Peyer's patch (tissue), 4 donors: ENCODE measurements at regions not wholly inside any gene's neighbourhood (a gene's known extent, or its start where the extent isn't known, plus 50 kb on each side); places are given as distances from the start of the nearest gene placed in this dataset.

Experiments used
- DNase-seq, 3 donors: peaks; one replicate each; pipeline ENCODE4 v3.0.0-alpha.2; 2017 to 2019
- H3K27ac ChIP-seq, 4 donors: fragments of 200-600 bp; sonication (generic); one replicate each; pipeline ENCODE4 v1.5.1; 2016 to 2019
- H3K27me3 ChIP-seq, 2 donors: fragments of 200-600 bp; sonication (generic); one replicate each; pipeline ENCODE4 v1.5.1; 2019
- H3K36me3 ChIP-seq, 3 donors: fragments of 200-600 bp; sonication (generic); one replicate each; pipeline ENCODE4 v1.5.1; 2016 to 2019
- H3K4me1 ChIP-seq, 4 donors: fragments of 200-600 bp; sonication (generic); one replicate each; pipeline ENCODE4 v1.5.1; 2016 to 2019
- H3K4me3 ChIP-seq, 4 donors: fragments of 200-600 bp; sonication (generic); 1 replicate in 3 of 4; 2 replicates in 1 of 4; pipeline ENCODE4 v1.5.1; 2016 to 2019; ENCODE audit warnings: mild to moderate bottlenecking in 1 of 4
- H3K9me3 ChIP-seq, 4 donors: fragments of 200-600 bp; sonication (generic); one replicate each; pipeline ENCODE4 v1.5.1; 2016 to 2019; ENCODE audit warnings: mild to moderate bottlenecking in 1 of 4
- POLR2A ChIP-seq, 2 donors: fragments of 450-650 bp; IDR thresholded peaks; one replicate each; pipeline ENCODE4 v1.5.1; 2017; ENCODE audit warnings: antibody characterized with exemption in 2 of 2, mild to moderate bottlenecking in 2 of 2, moderate library complexity in 2 of 2
- small RNA-seq, 2 donors: library from RNA; depleted of rRNA; stranded (forward); fragments of <200 nt; gene quantifications; one replicate each; pipeline ENCODE3, GENCODE V24; 2016
- TF ChIP-seq, protein P1 (sequence below), 6 experiments: fragments of 450-650 bp in 4 of 6; fragments of 200-600 bp in 2 of 6; sonication (generic) in 1 of 6; IDR thresholded peaks; one replicate each; pipeline ENCODE4 v1.5.1; 2017 to 2019; ENCODE audit warnings: antibody characterized with exemption in 6 of 6, mild to moderate bottlenecking in 3 of 6, moderate library complexity in 1 of 6

DNA sequence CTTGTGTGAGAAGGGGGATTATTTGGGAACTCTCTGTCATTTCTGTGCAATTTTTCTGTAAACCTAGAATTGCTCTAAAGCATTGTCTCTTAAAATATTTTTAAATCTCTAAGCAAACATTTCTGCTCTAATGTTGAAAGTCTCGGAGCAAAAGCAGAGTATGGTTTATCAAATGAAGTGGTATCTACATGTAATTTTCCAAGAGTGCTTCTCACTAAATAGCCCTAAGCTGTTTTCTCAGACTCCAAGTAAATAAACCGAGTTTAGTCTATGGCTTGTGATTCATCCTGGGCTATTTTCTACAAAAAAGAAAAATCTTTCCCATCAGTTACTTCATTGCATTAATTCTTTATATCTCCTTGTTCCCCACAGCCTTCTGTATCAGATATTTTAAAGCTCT lies 90.8 kb downstream of the METTL4 start:
- Histone ChIP-seq H3K36me3 (no peaks in the 10 kb centered on the region), H3K27me3 (no peaks in the 10 kb centered on the region), H3K9me3 (no peaks in the 10 kb centered on the region), H3K4me1 (no peaks in the 10 kb centered on the region), H3K27ac (no peak overlapping the region), H3K4me3 (no peak overlapping the region)
- no peak for TF ChIP-seq POLR2A (IDR thresholded peaks at IDR 0.05)
- TF ChIP-seq, protein P1, sequence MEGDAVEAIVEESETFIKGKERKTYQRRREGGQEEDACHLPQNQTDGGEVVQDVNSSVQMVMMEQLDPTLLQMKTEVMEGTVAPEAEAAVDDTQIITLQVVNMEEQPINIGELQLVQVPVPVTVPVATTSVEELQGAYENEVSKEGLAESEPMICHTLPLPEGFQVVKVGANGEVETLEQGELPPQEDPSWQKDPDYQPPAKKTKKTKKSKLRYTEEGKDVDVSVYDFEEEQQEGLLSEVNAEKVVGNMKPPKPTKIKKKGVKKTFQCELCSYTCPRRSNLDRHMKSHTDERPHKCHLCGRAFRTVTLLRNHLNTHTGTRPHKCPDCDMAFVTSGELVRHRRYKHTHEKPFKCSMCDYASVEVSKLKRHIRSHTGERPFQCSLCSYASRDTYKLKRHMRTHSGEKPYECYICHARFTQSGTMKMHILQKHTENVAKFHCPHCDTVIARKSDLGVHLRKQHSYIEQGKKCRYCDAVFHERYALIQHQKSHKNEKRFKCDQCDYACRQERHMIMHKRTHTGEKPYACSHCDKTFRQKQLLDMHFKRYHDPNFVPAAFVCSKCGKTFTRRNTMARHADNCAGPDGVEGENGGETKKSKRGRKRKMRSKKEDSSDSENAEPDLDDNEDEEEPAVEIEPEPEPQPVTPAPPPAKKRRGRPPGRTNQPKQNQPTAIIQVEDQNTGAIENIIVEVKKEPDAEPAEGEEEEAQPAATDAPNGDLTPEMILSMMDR (IDR thresholded peaks at IDR 0.05), result no peak
- DNase-seq, result no peak

GRCh38 chr18:2482706-2483475 lies 88.4 kb downstream of the METTL4 start:
- no peak for DNase-seq
- H3K4me1 ChIP-seq, result no peaks in the 10 kb centered on the region
- H3K27me3 ChIP-seq, result no peaks in the 10 kb centered on the region
- H3K4me3 ChIP-seq, result no peak overlapping the region
- H3K36me3 ChIP-seq, result no peaks in the 10 kb centered on the region
- TF ChIP-seq, protein P1 (IDR thresholded peaks at IDR 0.05), result no peak
- no peak for TF ChIP-seq POLR2A (IDR thresholded peaks at IDR 0.05)
- no peaks in the 10 kb centered on the region for H3K9me3 ChIP-seq
- H3K27ac ChIP-seq, result no peak overlapping the region

GRCh38 chr18:2485983-2486382 lies 85.3 kb downstream of the METTL4 start:
- Histone ChIP-seq H3K4me1 (no peaks in the 10 kb centered on the region), H3K27me3 (no peaks in the 10 kb centered on the region), H3K4me3 (no peak overlapping the region), H3K36me3 (no peaks in the 10 kb centered on the region), H3K27ac (no peak overlapping the region), H3K9me3 (no peaks in the 10 kb centered on the region)
- TF ChIP-seq, protein P1 (IDR thresholded peaks at IDR 0.05), result no peak
- TF ChIP-seq POLR2A (IDR thresholded peaks at IDR 0.05), result no peak
- no peak for DNase-seq

- Histone ChIP-seq H3K27ac (no peak overlapping the region), H3K36me3 (no peaks in the 10 kb centered on the region)
- no peak for DNase-seq
Observed at GRCh38 chr18:2486426-2486825, 84.9 kb downstream of the METTL4 start.

More at GRCh38 chr18:2486426-2486825, 84.9 kb downstream of the METTL4 start:
- TF ChIP-seq, protein P1 (IDR thresholded peaks at IDR 0.05), result no peak
- TF ChIP-seq POLR2A (IDR thresholded peaks at IDR 0.05), result no peak
- Histone ChIP-seq H3K4me1 (no peaks in the 10 kb centered on the region), H3K4me3 (no peak overlapping the region), H3K27me3 (no peaks in the 10 kb centered on the region), H3K9me3 (no peaks in the 10 kb centered on the region)

Small RNA genes in the stretch of these regions (small RNA-seq; reads per million reads assigned to genes)
- 0 reads per million in 2 donors for gene AP005119.1
- gene COX6CP3, result 0 reads per million in 2 donors
- gene RN7SKP72, result 0 reads per million in 2 donors
